CD1c-positive myeloid dendritic cell (primary cell): ENCODE measurements at regions not wholly inside any gene's neighbourhood (a gene's known extent, or its start where the extent isn't known, plus 50 kb on each side); places are given as distances from the start of the nearest gene placed in this dataset.
"Not testable (repeated sequence)": the region's sequence is repeated elsewhere in the genome, so short reads cannot be mapped to it uniquely, and the experiment has no call there.

Experiments used
- DNase-seq: peaks from one replicate; pipeline ENCODE4 v3.0.0-alpha.2; 2016; ENCODE audit errors: extremely low spot score

GRCh38 chr11:13782390-13783075 lies 114.1 kb downstream of the FAR1 start:
- DNase-seq: no peak

- DNase-seq: no peak
These were observed 116.0 kb downstream of the FAR1 start for GRCh38 chr11:13784441-13784840.

- no peak for DNase-seq
These were observed 116.4 kb downstream of the FAR1 start for GRCh38 chr11:13784855-13785254.

- no peak for DNase-seq
These were observed 118.2 kb downstream of the FAR1 start for GRCh38 chr11:13786688-13787087.

- not testable (repeated sequence) for DNase-seq
These were observed 129.1 kb downstream of the FAR1 start for GRCh38 chr11:13797616-13798015.

- DNase-seq: no peak
These were observed 132.4 kb downstream of the FAR1 start for GRCh38 chr11:13800901-13801300.

- no peak for DNase-seq
These were observed 144.2 kb upstream of the SPON1 start for GRCh38 chr11:13818325-13818724.

GRCh38 chr11:13826505-13827278 lies 135.8 kb upstream of the SPON1 start:
- no peak for DNase-seq

- no peak for DNase-seq
These were observed 130.8 kb upstream of the SPON1 start for GRCh38 chr11:13831696-13832095.

GRCh38 chr11:13834463-13834862 lies 128.1 kb upstream of the SPON1 start:
- no peak for DNase-seq

- no peak for DNase-seq
These were observed 125.9 kb upstream of the SPON1 start for GRCh38 chr11:13836666-13837065.

- no peak for DNase-seq
These were observed 125.2 kb upstream of the SPON1 start for GRCh38 chr11:13837286-13837685.

GRCh38 chr11:13841393-13841792 lies 121.1 kb upstream of the SPON1 start:
- no peak for DNase-seq

GRCh38 chr11:13848031-13848430 lies 114.5 kb upstream of the SPON1 start:
- no peak for DNase-seq

GRCh38 chr11:13850231-13851005 lies 112.1 kb upstream of the SPON1 start:
- peak; percentile 45 for DNase-seq

- no peak for DNase-seq
These were observed 110.8 kb upstream of the SPON1 start for GRCh38 chr11:13851691-13852090.

- no peak for DNase-seq
These were observed 110.0 kb upstream of the SPON1 start for GRCh38 chr11:13852481-13852880.

GRCh38 chr11:13857828-13858227 lies 104.7 kb upstream of the SPON1 start:
- DNase-seq: no peak

GRCh38 chr11:13859892-13860291 lies 102.6 kb upstream of the SPON1 start:
- DNase-seq: no peak

- no peak for DNase-seq
These were observed 101.1 kb upstream of the SPON1 start for GRCh38 chr11:13861411-13861810.

GRCh38 chr11:13862845-13863392 lies 99.6 kb upstream of the SPON1 start:
- no peak for DNase-seq

- no peak for DNase-seq
These were observed 93.7 kb upstream of the SPON1 start for GRCh38 chr11:13868710-13869397.
